ENCODE measurements at regions not wholly inside any gene's neighbourhood (a gene's known extent, or its start where the extent isn't known, plus 50 kb on each side); places are given as distances from the start of the nearest gene placed in this dataset.

GRCh38 chr9:135326141-135326540 is 153.4 kb upstream of the PPP1R26 start:
- H3K27ac Mint-ChIP-seq (ENCODE audit: unreplicated experiment): no peak overlapping the region
- no peaks in the 10 kb centered on the region for H3K4me1 Mint-ChIP-seq (ENCODE audit: low read depth)
- peaks cover 13% of the 10 kb centered on the region for H3K27me3 Mint-ChIP-seq (ENCODE audit: low read depth)
- no peak for TF ChIP-seq CTCF (IDR thresholded peaks at IDR 0.05)
- no peak for DNase-seq (ENCODE audit: low spot score)
- peaks cover 13% of the 10 kb centered on the region for H3K9me3 Mint-ChIP-seq (ENCODE audit: low read depth)
- H3K36me3 Mint-ChIP-seq (ENCODE audit: low read depth): no peaks in the 10 kb centered on the region
- H3K4me3 Mint-ChIP-seq (ENCODE audit: unreplicated experiment): no peak overlapping the region

DNA sequence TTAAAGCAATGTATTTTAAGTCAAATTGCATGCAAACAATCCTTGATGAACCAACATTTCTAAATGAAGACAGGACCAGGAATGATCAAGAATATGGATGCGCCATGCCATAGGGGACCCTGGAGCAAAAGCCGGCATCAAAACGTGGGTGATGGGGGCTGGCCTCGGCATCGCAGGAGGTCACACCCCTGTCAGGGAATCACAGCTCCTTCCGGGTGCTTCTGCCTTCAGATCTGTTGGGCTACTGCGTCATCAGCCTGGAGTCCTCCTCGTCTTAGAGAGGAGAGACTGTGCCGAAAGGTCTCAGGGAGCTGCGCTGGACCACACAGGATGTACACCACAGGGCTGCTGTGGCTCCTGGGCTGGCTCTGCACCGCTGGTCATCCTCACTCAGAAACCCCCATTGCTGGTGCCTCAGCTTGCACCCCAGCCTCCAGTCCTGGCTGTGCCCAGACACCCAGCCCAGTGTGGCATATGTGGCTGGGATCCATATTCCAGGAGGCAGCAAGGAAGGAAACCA is 152.9 kb upstream of the PPP1R26 start:
- DNase-seq (ENCODE audit: low spot score): no peak
- H3K4me3 Mint-ChIP-seq (ENCODE audit: unreplicated experiment): no peak overlapping the region
- no peak overlapping the region for H3K27ac Mint-ChIP-seq (ENCODE audit: unreplicated experiment)
- no peak for TF ChIP-seq CTCF (IDR thresholded peaks at IDR 0.05)
- H3K9me3 Mint-ChIP-seq (ENCODE audit: low read depth): peaks cover 13% of the 10 kb centered on the region
- peaks cover 10% of the 10 kb centered on the region for H3K27me3 Mint-ChIP-seq (ENCODE audit: low read depth)
- no peaks in the 10 kb centered on the region for H3K4me1 Mint-ChIP-seq (ENCODE audit: low read depth)
- no peaks in the 10 kb centered on the region for H3K36me3 Mint-ChIP-seq (ENCODE audit: low read depth)

DNA sequence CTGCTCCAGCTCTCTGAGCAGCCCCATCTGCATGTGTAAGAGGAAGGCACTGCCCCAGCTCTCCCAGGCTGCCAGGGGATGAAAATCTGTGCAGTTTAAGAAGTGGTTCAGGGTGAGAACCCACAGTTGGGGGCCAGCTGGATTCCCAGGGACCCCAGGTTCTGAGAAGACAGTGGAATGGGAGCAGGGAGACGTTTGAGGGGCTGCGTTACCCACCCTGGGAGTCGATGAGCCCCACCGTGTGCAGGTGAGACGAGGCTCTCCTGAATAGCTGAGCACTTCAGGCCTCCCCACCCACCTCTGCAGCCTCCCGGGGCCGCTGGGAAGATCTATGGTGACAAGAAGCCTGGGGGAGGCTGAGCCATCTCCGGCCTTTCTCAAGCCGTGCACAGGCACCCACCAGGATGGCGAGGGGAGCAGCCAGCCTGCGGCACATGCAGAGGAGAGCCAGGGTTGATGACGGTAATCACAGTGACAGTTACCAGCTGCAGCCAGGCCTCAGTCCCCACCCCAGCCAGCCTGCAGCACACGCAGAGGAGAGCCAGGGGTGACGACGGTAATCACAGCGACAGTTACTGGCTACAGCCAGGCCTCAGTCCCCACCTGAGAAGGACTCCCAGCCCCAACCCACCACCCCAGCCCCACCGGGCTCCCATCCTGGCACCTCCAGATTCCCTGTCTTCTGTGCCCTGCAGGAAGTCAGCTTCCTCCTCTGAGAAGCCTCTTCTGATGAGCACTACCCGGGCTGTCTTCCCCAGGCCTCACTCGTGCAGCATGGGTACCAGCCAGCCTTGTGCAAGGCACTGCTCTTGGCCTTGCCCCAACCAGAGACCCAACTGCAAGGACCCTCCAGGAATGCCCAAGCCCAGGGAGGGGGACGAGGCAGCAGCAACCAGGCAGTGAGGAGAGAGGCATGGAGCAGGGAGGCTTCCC is 150.8 kb upstream of the PPP1R26 start:
- Mint-ChIP-seq H3K36me3 (ENCODE audit: low read depth) (no peaks in the 10 kb centered on the region), H3K4me1 (ENCODE audit: low read depth) (no peaks in the 10 kb centered on the region), H3K27ac (ENCODE audit: unreplicated experiment) (no peak overlapping the region), H3K9me3 (ENCODE audit: low read depth) (peaks cover 4% of the 10 kb centered on the region), H3K27me3 (ENCODE audit: low read depth) (peaks cover 14% of the 10 kb centered on the region), H3K4me3 (ENCODE audit: unreplicated experiment) (no peak overlapping the region)
- DNase-seq (ENCODE audit: low spot score): no peak
- TF ChIP-seq CTCF (IDR thresholded peaks at IDR 0.05): no peak

DNA sequence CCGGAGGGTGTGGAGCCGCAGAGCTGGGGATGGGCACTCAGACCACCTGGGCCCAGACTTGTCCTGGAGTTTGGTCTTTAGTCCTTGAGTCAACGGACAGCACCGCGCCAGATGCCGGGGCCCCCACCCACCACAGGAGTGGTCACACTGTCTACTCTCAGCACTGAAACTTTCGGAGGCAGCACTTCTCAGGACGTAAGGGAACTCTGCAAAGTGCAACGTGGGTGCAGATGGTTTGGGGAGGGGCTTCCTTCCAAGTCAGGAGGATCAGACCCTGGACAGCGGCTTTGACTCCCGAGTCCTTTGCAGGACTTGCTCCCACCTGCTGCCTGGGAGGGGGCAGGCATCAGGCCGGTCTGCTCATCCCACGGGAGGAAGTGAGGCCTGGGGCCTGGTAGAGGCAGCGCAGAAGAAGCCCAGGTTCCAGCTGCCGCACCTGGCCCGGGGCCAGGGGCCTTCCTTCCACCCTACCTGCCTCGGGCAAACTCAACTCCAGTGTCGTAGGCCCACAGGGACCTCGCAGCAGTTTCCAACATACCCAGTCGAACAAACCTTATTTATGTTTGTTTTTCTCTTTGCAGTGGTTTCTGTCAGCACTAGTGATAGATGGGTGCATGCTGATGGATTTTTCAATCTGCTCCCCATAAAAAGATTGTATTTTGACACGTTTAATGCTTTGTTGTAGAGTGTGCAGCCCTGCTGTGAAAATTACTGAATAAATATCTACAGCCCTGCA is 149.8 kb upstream of the PPP1R26 start:
- Mint-ChIP-seq H3K36me3 (ENCODE audit: low read depth) (no peaks in the 10 kb centered on the region), H3K9me3 (ENCODE audit: low read depth) (peaks cover 4% of the 10 kb centered on the region), H3K27me3 (ENCODE audit: low read depth) (peaks cover 14% of the 10 kb centered on the region), H3K27ac (ENCODE audit: unreplicated experiment) (no peak overlapping the region), H3K4me3 (ENCODE audit: unreplicated experiment) (no peak overlapping the region), H3K4me1 (ENCODE audit: low read depth) (no peaks in the 10 kb centered on the region)
- peak; percentile 85 for DNase-seq (ENCODE audit: low spot score)
- no peak for TF ChIP-seq CTCF (IDR thresholded peaks at IDR 0.05)

DNA sequence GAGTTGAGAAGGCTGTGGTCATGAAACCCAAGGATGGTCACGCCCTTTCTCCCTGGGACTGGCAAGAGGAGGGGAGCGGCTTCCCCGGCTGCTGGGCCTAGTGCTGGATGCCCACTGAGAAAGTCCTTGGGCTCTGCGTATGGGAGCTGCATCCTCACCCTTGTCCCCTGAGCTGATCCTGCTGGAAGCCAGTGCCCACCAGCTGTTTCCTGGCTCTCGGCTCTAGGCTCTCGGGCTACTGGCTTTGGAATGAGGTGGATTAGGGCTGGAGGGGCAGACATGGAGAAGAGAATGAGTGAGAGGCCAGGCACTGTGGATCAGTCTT is 149.3 kb upstream of the PPP1R26 start:
- Mint-ChIP-seq H3K27ac (ENCODE audit: unreplicated experiment) (no peak overlapping the region), H3K36me3 (ENCODE audit: low read depth) (no peaks in the 10 kb centered on the region), H3K9me3 (ENCODE audit: low read depth) (peaks cover 4% of the 10 kb centered on the region), H3K4me1 (ENCODE audit: low read depth) (no peaks in the 10 kb centered on the region), H3K4me3 (ENCODE audit: unreplicated experiment) (no peak overlapping the region), H3K27me3 (ENCODE audit: low read depth) (peaks cover 14% of the 10 kb centered on the region)
- no peak for TF ChIP-seq CTCF (IDR thresholded peaks at IDR 0.05)
- no peak for DNase-seq (ENCODE audit: low spot score)
